Osteocyte (in vitro differentiated cells): ENCODE measurements at regions not wholly inside any gene's neighbourhood (a gene's known extent, or its start where the extent isn't known, plus 50 kb on each side); places are given as distances from the start of the nearest gene placed in this dataset.

Experiments
- DNase-seq: peaks from one replicate; pipeline ENCODE4 v3.0.0; 2021; ENCODE audit warnings: mixed read lengths; ENCODE audit not compliant: unreplicated experiment; ENCODE audit errors: extremely low spot score
- H3K27ac Mint-ChIP-seq: one replicate; pipeline ENCODE4 v1.8.0; 2021; ENCODE audit warnings: mild to moderate bottlenecking, mixed read lengths; ENCODE audit not compliant: unreplicated experiment
- H3K27me3 Mint-ChIP-seq: one replicate; pipeline ENCODE4 v1.8.0; 2021; ENCODE audit warnings: mixed read lengths; ENCODE audit not compliant: unreplicated experiment
- H3K36me3 Mint-ChIP-seq: one replicate; pipeline ENCODE4 v1.8.0; 2021; ENCODE audit warnings: mixed read lengths; ENCODE audit not compliant: unreplicated experiment
- H3K4me1 Mint-ChIP-seq: one replicate; pipeline ENCODE4 v1.8.0; 2021; ENCODE audit warnings: mixed read lengths; ENCODE audit not compliant: unreplicated experiment
- H3K4me3 Mint-ChIP-seq: one replicate; pipeline ENCODE4 v1.8.0; 2021; ENCODE audit warnings: mild to moderate bottlenecking, moderate library complexity, mixed read lengths; ENCODE audit not compliant: unreplicated experiment
- H3K9me3 Mint-ChIP-seq: one replicate; pipeline ENCODE4 v1.8.0; 2021; ENCODE audit warnings: mixed read lengths; ENCODE audit not compliant: unreplicated experiment
- CTCF ChIP-seq: fragments of 200-600 bp; sonication (generic); IDR thresholded peaks from 2 replicates; pipeline ENCODE4 v1.5.0; 2021; ENCODE audit warnings: antibody characterized with exemption, mild to moderate bottlenecking, moderate library complexity

DNA sequence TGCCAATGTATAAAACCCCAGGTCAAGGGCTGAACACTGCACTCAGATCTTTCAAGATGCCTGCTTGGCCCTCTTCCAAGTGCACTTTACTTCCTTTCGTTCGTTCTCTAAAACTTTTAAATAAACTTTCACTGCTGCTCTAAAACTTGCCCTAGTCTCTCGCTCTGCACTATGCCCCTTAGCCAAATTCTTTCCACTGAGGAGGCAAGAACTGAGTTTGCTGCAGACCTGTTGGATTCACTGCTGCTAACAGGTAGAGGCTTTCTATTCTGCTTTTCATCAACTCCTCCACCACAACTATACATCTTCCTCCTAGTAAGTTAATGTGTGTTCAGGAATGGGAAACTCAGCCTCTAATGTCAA is 467.9 kb downstream of the MBD2 start:
- no peaks in the 10 kb centered on the region for H3K36me3 Mint-ChIP-seq
- H3K27me3 Mint-ChIP-seq, result no peaks in the 10 kb centered on the region
- H3K4me1 Mint-ChIP-seq, result no peaks in the 10 kb centered on the region
- no peak overlapping the region for H3K27ac Mint-ChIP-seq
- no peak for DNase-seq
- H3K9me3 Mint-ChIP-seq, result peaks cover 17% of the 10 kb centered on the region
- TF ChIP-seq CTCF, result no peak
- no peak overlapping the region for H3K4me3 Mint-ChIP-seq

- Mint-ChIP-seq H3K4me1 (no peaks in the 10 kb centered on the region), H3K27me3 (no peaks in the 10 kb centered on the region), H3K27ac (no peak overlapping the region), H3K9me3 (peaks cover 15% of the 10 kb centered on the region), H3K4me3 (no peak overlapping the region), H3K36me3 (no peaks in the 10 kb centered on the region)
- no peak for DNase-seq
- TF ChIP-seq CTCF, result no peak
Observed at GRCh38 chr18:53755914-53756609, 468.4 kb downstream of the MBD2 start.

- H3K9me3 Mint-ChIP-seq, result peaks cover 6% of the 10 kb centered on the region
- DNase-seq, result no peak
- H3K36me3 Mint-ChIP-seq, result no peaks in the 10 kb centered on the region
- no peak for TF ChIP-seq CTCF
- no peak overlapping the region for H3K4me3 Mint-ChIP-seq
- H3K27me3 Mint-ChIP-seq, result no peaks in the 10 kb centered on the region
- H3K4me1 Mint-ChIP-seq, result no peaks in the 10 kb centered on the region
- no peak overlapping the region for H3K27ac Mint-ChIP-seq
Observed at GRCh38 chr18:53754154-53754553, 470.3 kb downstream of the MBD2 start.

- Mint-ChIP-seq H3K36me3 (no peaks in the 10 kb centered on the region), H3K4me3 (no peak overlapping the region)
Observed at GRCh38 chr18:53753601-53754000, 470.9 kb downstream of the MBD2 start.

More at GRCh38 chr18:53753601-53754000, 470.9 kb downstream of the MBD2 start:
- no peak for TF ChIP-seq CTCF
- Mint-ChIP-seq H3K27me3 (no peaks in the 10 kb centered on the region), H3K4me1 (no peaks in the 10 kb centered on the region), H3K27ac (no peak overlapping the region), H3K9me3 (peaks cover 6% of the 10 kb centered on the region)
- no peak for DNase-seq
